A549 (cell line): ENCODE measurements at regions not wholly inside any gene's neighbourhood (a gene's known extent, or its start where the extent isn't known, plus 50 kb on each side); places are given as distances from the start of the nearest gene placed in this dataset.

Experiments used
- ATAC-seq, 2 experiments: fragments of 200-7000 bp in 1 of 2; fragments of >200 bp in 1 of 2; cut with Nextera tagmentation in 1 of 2; cut with Tn5 transposase in 1 of 2; 3 replicates each; pipeline versions ENCODE4 v1.8.0 to v1.9.1; 2018 to 2020; ENCODE audit warnings: mild to moderate bottlenecking in 1 of 2, moderate library complexity in 1 of 2
- CTCF ChIA-PET: fragments of 300-600 bp; sonication (Branson Sonifier 250); formaldehyde crosslinking; extraction: SDS; loops from one replicate; lab custom pipeline; 2021; ENCODE audit warnings: antibody characterized with exemption, inconsistent platforms; lab: Yijun Ruan, JAX
- POLR2A ChIA-PET: fragments of 350-600 bp; formaldehyde crosslinking; extraction: SDS; loops from one replicate; lab custom pipeline; 2021; ENCODE audit warnings: antibody characterized with exemption, inconsistent platforms; lab: Yijun Ruan, JAX
- DNase-seq, 2 experiments: peaks; one replicate each; pipeline versions ENCODE4 v3.0.0 to v3.0.0-alpha.2; 2011 to 2016; ENCODE audit warnings: low read depth in 1 of 2, low spot score in 1 of 2
- FAIRE-seq: peaks from 2 replicates; lab custom pipeline; 2011; peaks lifted over from hg19 to GRCh38; lab: Jason Lieb, UNC
- H3K27ac ChIP-seq, 2 experiments: fragments of >200 bp; sonication (Bioruptor Twin); formaldehyde crosslinking; 3 replicates each; pipeline ENCODE4 v1.5.1; 2016 to 2017
- H3K4me1 ChIP-seq: fragments of >200 bp; sonication (Bioruptor Twin); formaldehyde crosslinking; 3 replicates; pipeline ENCODE4 v1.6.1; 2016
- H3K4me2 ChIP-seq: fragments of >200 bp; sonication (Bioruptor Twin); formaldehyde crosslinking; 3 replicates; pipeline ENCODE4 v1.6.1; 2016
- H3K4me3 ChIP-seq: fragments of >200 bp; sonication (Bioruptor Twin); formaldehyde crosslinking; 3 replicates; pipeline ENCODE4 v1.5.1; 2016
- H3K9me3 ChIP-seq: fragments of >200 bp; sonication (Bioruptor Twin); formaldehyde crosslinking; 3 replicates; pipeline ENCODE4 v1.6.1; 2016
- CBX8 ChIP-seq: fragments of 200-600 bp; sonication (generic); IDR thresholded peaks from 2 replicates; pipeline ENCODE4 v1.6.1; 2016
- CEBPB ChIP-seq, 2 experiments: fragments of >200 bp in 1 of 2; sonication (Bioruptor Twin) in 1 of 2; formaldehyde crosslinking in 1 of 2; IDR thresholded peaks; 2 replicates each; pipeline ENCODE4 v1.6.1; 2012 to 2016
- CTCF ChIP-seq: fragments of >200 bp; sonication (Bioruptor Twin); formaldehyde crosslinking; IDR thresholded peaks from 3 replicates; pipeline ENCODE4 v1.5.1; 2016
- E2F6 ChIP-seq: IDR thresholded peaks from 2 replicates; pipeline ENCODE4 v1.6.1; 2012; ENCODE audit warnings: low read depth, borderline replicate concordance
- EHF ChIP-seq: fragments of 250-450 bp; sonication (Bioruptor Pico); IDR thresholded peaks from 2 replicates; pipeline ENCODE4 v1.5.0; 2020; ENCODE audit warnings: mild to moderate bottlenecking
- EP300 ChIP-seq, 2 experiments: fragments of >200 bp; sonication (Bioruptor Twin); formaldehyde crosslinking; IDR thresholded peaks; 2 replicates in 1 of 2; 3 replicates in 1 of 2; pipeline ENCODE4 v1.6.1; 2016 to 2017
- FOSL2 ChIP-seq, 2 experiments: fragments of 450-650 bp in 1 of 2; fragments of >200 bp in 1 of 2; sonication (Bioruptor Twin) in 1 of 2; formaldehyde crosslinking; IDR thresholded peaks; 2 replicates each; pipeline versions ENCODE4 v1.5.0 to v1.6.1; 2016 to 2020; ENCODE audit warnings: mild to moderate bottlenecking in 1 of 2, moderate library complexity in 1 of 2
- HDAC2 ChIP-seq: fragments of 200-600 bp; sonication (generic); IDR thresholded peaks from 2 replicates; pipeline ENCODE4 v1.6.1; 2016
- HEYL ChIP-seq: fragments of 250-450 bp; sonication (Bioruptor Pico); IDR thresholded peaks from 2 replicates; pipeline ENCODE4 v1.8.0; 2021; ENCODE audit warnings: mild to moderate bottlenecking, moderate library complexity
- HOXA7 ChIP-seq: fragments of 250-450 bp; sonication (Bioruptor Pico); IDR thresholded peaks from 2 replicates; pipeline ENCODE4 v1.5.0; 2020; ENCODE audit warnings: mild to moderate bottlenecking, moderate library complexity
- JUN ChIP-seq, 2 experiments: fragments of >200 bp; sonication (Bioruptor Twin); formaldehyde crosslinking; IDR thresholded peaks; 2 replicates in 1 of 2; 3 replicates in 1 of 2; pipeline ENCODE4 v1.6.1; 2016 to 2017
- JUNB ChIP-seq: fragments of >200 bp; sonication (Bioruptor Twin); formaldehyde crosslinking; IDR thresholded peaks from 2 replicates; pipeline ENCODE4 v1.6.1; 2016
- KDM1A ChIP-seq: fragments of 200-600 bp; sonication (generic); IDR thresholded peaks from 2 replicates; pipeline ENCODE4 v1.6.1; 2016; ENCODE audit warnings: low read depth, mild to moderate bottlenecking
- MAZ ChIP-seq: fragments of 150-350 bp; IDR thresholded peaks from 2 replicates; pipeline ENCODE4 v1.6.1; 2014; ENCODE audit warnings: antibody characterized with exemption, low read depth, low read length, borderline replicate concordance
- NPAS2 ChIP-seq: fragments of 250-450 bp; sonication (Bioruptor Pico); IDR thresholded peaks from 2 replicates; pipeline ENCODE4 v1.8.0; 2022; ENCODE audit warnings: mild to moderate bottlenecking, moderate library complexity, borderline replicate concordance
- NR3C1 ChIP-seq: fragments of >200 bp; sonication (Bioruptor Twin); formaldehyde crosslinking; IDR thresholded peaks from 3 replicates; pipeline ENCODE4 v1.6.1; 2017
- POLR2A ChIP-seq: IDR thresholded peaks from 2 replicates; pipeline ENCODE4 v1.6.1; 2012; ENCODE audit warnings: mild to moderate bottlenecking, low read length
- RFX5 ChIP-seq: fragments of 450-650 bp; IDR thresholded peaks from 2 replicates; pipeline ENCODE4 v1.7.1; 2014; ENCODE audit warnings: antibody characterized with exemption, mild to moderate bottlenecking, moderate library complexity
- RNF2 ChIP-seq: fragments of 200-600 bp; sonication (generic); IDR thresholded peaks from 2 replicates; pipeline ENCODE4 v1.6.1; 2016; ENCODE audit warnings: low read depth, mild to moderate bottlenecking, antibody characterized with exemption, moderate library complexity, borderline replicate concordance
- SREBF2 ChIP-seq: fragments of 450-650 bp; IDR thresholded peaks from 2 replicates; pipeline ENCODE4 v1.6.1; 2014; ENCODE audit warnings: mild to moderate bottlenecking, moderate library complexity
- ZC3H11A ChIP-seq: fragments of 450-650 bp; IDR thresholded peaks from 2 replicates; pipeline ENCODE4 v1.6.1; 2014; ENCODE audit warnings: antibody characterized with exemption, mild to moderate bottlenecking
- ZFP36 ChIP-seq: fragments of 450-650 bp; IDR thresholded peaks from 2 replicates; pipeline ENCODE4 v1.6.1; 2014; ENCODE audit warnings: borderline replicate concordance; ENCODE audit not compliant: partially characterized antibody
- ZSCAN20 ChIP-seq: fragments of 250-450 bp; sonication (Bioruptor Pico); IDR thresholded peaks from 2 replicates; pipeline ENCODE4 v1.8.0; 2022; ENCODE audit warnings: mild to moderate bottlenecking, moderate library complexity
- WGBS: methylation state at CpG from one replicate; pipeline ENCODE4 v1.1.6; 2017; ENCODE audit errors: missing lambda C conversion rate; 5-methylcytosine and 5-hydroxymethylcytosine counted together

GRCh38 chr6:14763616-14764015 lies 482.3 kb upstream of the JARID2 start:
- CTCF ChIA-PET, result no interaction called here
- Histone ChIP-seq H3K27ac (peak overlapping the region; percentile 67 to 81), H3K4me3 (no peak overlapping the region), H3K4me1 (peaks cover 52% of the 10 kb centered on the region), H3K4me2 (peak overlapping the region; percentile 65), H3K9me3 (no peaks in the 10 kb centered on the region)
- DNase-seq, result no peak
- 4% methylated on average over 1 of the region's 1 CpG for WGBS
- no peak for FAIRE-seq
- peak in 1 of 2 experiments; percentile 36; a peak in 3 of 6 replicates for ATAC-seq
- POLR2A ChIA-PET, result no interaction called here
- TF ChIP-seq EP300 (IDR thresholded peaks at IDR 0.05) (no peak), MAZ (no peak), EHF (CRISPR knock-in tag) (no peak)

GRCh38 chr6:14765106-14765505 lies 480.8 kb upstream of the JARID2 start:
- DNase-seq (peak in 1 of 2 experiments; percentile 40), ATAC-seq (no peak; a peak in 2 of 6 replicates)
- no peak overlapping the region for H3K4me2 ChIP-seq
- peak overlapping the region; percentile 40 to 81; a peak in 4 of 6 replicates for H3K27ac ChIP-seq
- ChIA-PET POLR2A (no interaction called here), CTCF (no interaction called here)
- H3K4me1 ChIP-seq, result peaks cover 43% of the 10 kb centered on the region
- WGBS, result 58% methylated on average over 5 of the region's 6 CpGs
- no peak for TF ChIP-seq ZSCAN20 (CRISPR knock-in tag)
- no peak for TF ChIP-seq CBX8
- no peak for TF ChIP-seq EHF (CRISPR knock-in tag)
- TF ChIP-seq RNF2, result no peak
- TF ChIP-seq CEBPB (IDR thresholded peaks at IDR 0.05), result no peak
- TF ChIP-seq E2F6, result no peak
- no peak for TF ChIP-seq POLR2A
- no peak for TF ChIP-seq FOSL2 (IDR thresholded peaks at IDR 0.05)
- 0 out of 2 replicates have a peak, but pooled peaks have one; percentile 10 for TF ChIP-seq FOSL2 (CRISPR knock-in tag; IDR thresholded peaks at IDR 0.05)
- TF ChIP-seq, all 56 proteins: peak for 1
- H3K9me3 ChIP-seq, result no peaks in the 10 kb centered on the region
- H3K4me3 ChIP-seq, result no peak overlapping the region
- no peak for FAIRE-seq

GRCh38 chr6:14765721-14766390 lies 480.0 kb upstream of the JARID2 start:
- 62% methylated on average over 3 of the region's 3 CpGs for WGBS
- peak in 1 of 2 experiments; percentile 29 for DNase-seq

More at GRCh38 chr6:14765721-14766390, 480.0 kb upstream of the JARID2 start:
- ChIA-PET CTCF (interaction anchor here (0.6 kb wide), 1 partner anchor 16 kb away, joined by 4 read pairs; no protein-coding TSS in a partner anchor), POLR2A (interaction anchor here (0.6 kb wide), 1 partner anchor 262 kb away, joined by 5 read pairs; no protein-coding TSS in a partner anchor)
- H3K4me1 ChIP-seq, result peaks cover 48% of the 10 kb centered on the region
- no peak for TF ChIP-seq RFX5
- TF ChIP-seq EP300 (IDR thresholded peaks at IDR 0.05), result no peak
- no peak for TF ChIP-seq KDM1A
- TF ChIP-seq FOSL2 (IDR thresholded peaks at IDR 0.05), result no peak
- no peak for TF ChIP-seq FOSL2 (CRISPR knock-in tag; IDR thresholded peaks at IDR 0.05)
- no peak for TF ChIP-seq ZFP36
- TF ChIP-seq CEBPB (IDR thresholded peaks at IDR 0.05), result no peak
- no peak for TF ChIP-seq NR3C1
- TF ChIP-seq CTCF, result no peak
- no peak for TF ChIP-seq HDAC2
- TF ChIP-seq HEYL (CRISPR knock-in tag), result no peak
- no peak for TF ChIP-seq ZC3H11A
- no peak for TF ChIP-seq NPAS2 (CRISPR knock-in tag)
- no peak for TF ChIP-seq HOXA7 (CRISPR knock-in tag)
- TF ChIP-seq JUN (IDR thresholded peaks at IDR 0.05), result no peak
- no peak for TF ChIP-seq SREBF2
- no peak for TF ChIP-seq JUNB
- H3K9me3 ChIP-seq, result no peaks in the 10 kb centered on the region
- peak overlapping the region; percentile 16; the same call in 1 of the 3 replicates for H3K4me2 ChIP-seq
- no peak for FAIRE-seq
- H3K27ac ChIP-seq, result peak overlapping the region; percentile 35 to 81; a peak in 2 of 6 replicates
- no peak for ATAC-seq
- H3K4me3 ChIP-seq, result no peak overlapping the region
